Caco-2 (cell line): ENCODE measurements at regions not wholly inside any gene's neighbourhood (a gene's known extent, or its start where the extent isn't known, plus 50 kb on each side); places are given as distances from the start of the nearest gene placed in this dataset.
A peak's percentile ranks its signal among the peaks of the same experiment; 100 is the strongest.

Source experiments
- BruUV-seq: library from RNA; stranded (reverse); fragments of 400-500 nt; replicated peaks from 2 replicates; lab custom pipeline; 2021; lab: Mats Ljungman, UMichigan
- CTCF ChIA-PET: fragments of 300-600 bp; sonication (Branson Sonifier 250); formaldehyde crosslinking; loops from one replicate; lab custom pipeline; 2022; ENCODE audit warnings: antibody characterized with exemption; lab: Charles Lee
- POLR2A ChIA-PET: fragments of 300-600 bp; sonication (Branson Sonifier 250); formaldehyde crosslinking; loops from one replicate; lab custom pipeline; 2022; ENCODE audit warnings: antibody characterized with exemption; lab: Charles Lee
- DNase-seq, 2 experiments: peaks; one replicate each; pipeline versions ENCODE4 v3.0.0 to v3.0.0-alpha.2; 2020 to 2022
- H3K27me3 ChIP-seq: replicated peaks from 2 replicates; pipeline ENCODE4 v1.6.0; 2011; ENCODE audit warnings: low read length; ENCODE audit not compliant: control insufficient read depth, insufficient read depth
- H3K36me3 ChIP-seq: 2 replicates; pipeline ENCODE4 v1.5.1; 2011; ENCODE audit warnings: low read length; ENCODE audit not compliant: control insufficient read depth, insufficient read depth
- H3K4me1 ChIP-seq: fragments of 250-450 bp; sonication (Bioruptor Pico); 2 replicates; pipeline ENCODE4 v1.5.1; 2020; ENCODE audit warnings: mild to moderate bottlenecking
- H3K4me3 ChIP-seq: 2 replicates; pipeline ENCODE4 v1.5.1; 2011; ENCODE audit warnings: low read depth, mild to moderate bottlenecking, control low read depth, low read length
- H3K9me3 ChIP-seq: fragments of 250-450 bp; sonication (Bioruptor Pico); 2 replicates; pipeline ENCODE4 v1.5.1; 2020; ENCODE audit warnings: mild to moderate bottlenecking, moderate library complexity
- H3K27ac Mint-ChIP-seq: one replicate; pipeline ENCODE4 v1.8.0; 2022; ENCODE audit warnings: mixed read lengths; ENCODE audit not compliant: unreplicated experiment
- H3K27me3 Mint-ChIP-seq: one replicate; pipeline ENCODE4 v1.8.0; 2022; ENCODE audit warnings: mixed read lengths; ENCODE audit not compliant: insufficient read depth, unreplicated experiment
- H3K36me3 Mint-ChIP-seq: one replicate; pipeline ENCODE4 v1.8.0; 2022; ENCODE audit warnings: mild to moderate bottlenecking, mixed read lengths; ENCODE audit not compliant: insufficient read depth, unreplicated experiment
- H3K4me1 Mint-ChIP-seq: one replicate; pipeline ENCODE4 v1.8.0; 2022; ENCODE audit warnings: low read depth, mixed read lengths; ENCODE audit not compliant: unreplicated experiment
- H3K4me3 Mint-ChIP-seq: one replicate; pipeline ENCODE4 v1.8.0; 2022; ENCODE audit warnings: mild to moderate bottlenecking, moderate library complexity, mixed read lengths; ENCODE audit not compliant: unreplicated experiment
- H3K9me3 Mint-ChIP-seq: one replicate; pipeline ENCODE4 v1.8.0; 2022; ENCODE audit warnings: mixed read lengths; ENCODE audit not compliant: unreplicated experiment
- intact Hi-C: fragments of 100-400 bp; cut with micrococcal nuclease; formaldehyde crosslinking; loops from one replicate; pipeline ENCODE4 v1.10.0; 2022; ENCODE audit not compliant: unreplicated experiment
- TF ChIP-seq, protein P1 (sequence below), 2 experiments: fragments of 200-600 bp in 1 of 2; IDR thresholded peaks; 1 replicate in 1 of 2; 2 replicates in 1 of 2; pipeline versions ENCODE4 v1.5.1 to v1.8.0; 2011 to 2022; ENCODE audit warnings: antibody characterized with exemption in 1 of 2, control low read depth in 1 of 2, inconsistent platforms in 1 of 2, low read depth in 1 of 2, low read length in 1 of 2, mild to moderate bottlenecking in 1 of 2, moderate library complexity in 1 of 2; ENCODE audit not compliant: insufficient read depth in 1 of 2, severe bottlenecking in 1 of 2, unreplicated experiment in 1 of 2

DNA sequence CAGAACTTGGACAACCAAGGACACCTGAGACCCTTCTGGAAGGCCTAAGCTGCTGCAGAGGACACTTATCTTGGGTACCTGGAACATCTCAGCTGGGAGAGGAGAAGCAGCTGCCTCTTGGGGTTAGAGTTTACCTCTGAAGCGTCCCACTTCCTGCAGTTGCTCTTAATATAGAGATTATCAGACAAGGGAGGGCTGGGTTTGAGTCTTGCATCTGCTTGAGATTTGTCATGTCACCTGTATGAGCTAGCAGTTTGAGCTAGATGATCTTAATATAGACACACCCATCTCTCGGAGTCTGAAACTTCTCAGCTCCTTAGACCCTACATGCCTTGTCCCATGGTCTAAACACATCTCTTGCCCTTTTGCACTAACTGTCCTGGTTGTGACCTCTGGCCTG, 93.1 kb upstream of the CCL1 start:
- H3K9me3 ChIP-seq, result no peaks in the 10 kb centered on the region
- BruUV-seq, result no TSS peak
- ChIA-PET CTCF (no interaction called here), POLR2A (no interaction called here)
- intact Hi-C loops, result no loop called here
- Mint-ChIP-seq H3K27ac (no peak overlapping the region), H3K4me3 (no peak overlapping the region), H3K36me3 (no peaks in the 10 kb centered on the region), H3K9me3 (no peaks in the 10 kb centered on the region), H3K27me3 (peaks cover 14% of the 10 kb centered on the region), H3K4me1 (peaks cover 6% of the 10 kb centered on the region)
- DNase-seq, result no peak
- H3K4me1 ChIP-seq, result no peaks in the 10 kb centered on the region
- H3K4me3 ChIP-seq, result no peak overlapping the region
- no peaks in the 10 kb centered on the region for H3K27me3 ChIP-seq
- H3K36me3 ChIP-seq, result no peaks in the 10 kb centered on the region
- TF ChIP-seq, protein P1, sequence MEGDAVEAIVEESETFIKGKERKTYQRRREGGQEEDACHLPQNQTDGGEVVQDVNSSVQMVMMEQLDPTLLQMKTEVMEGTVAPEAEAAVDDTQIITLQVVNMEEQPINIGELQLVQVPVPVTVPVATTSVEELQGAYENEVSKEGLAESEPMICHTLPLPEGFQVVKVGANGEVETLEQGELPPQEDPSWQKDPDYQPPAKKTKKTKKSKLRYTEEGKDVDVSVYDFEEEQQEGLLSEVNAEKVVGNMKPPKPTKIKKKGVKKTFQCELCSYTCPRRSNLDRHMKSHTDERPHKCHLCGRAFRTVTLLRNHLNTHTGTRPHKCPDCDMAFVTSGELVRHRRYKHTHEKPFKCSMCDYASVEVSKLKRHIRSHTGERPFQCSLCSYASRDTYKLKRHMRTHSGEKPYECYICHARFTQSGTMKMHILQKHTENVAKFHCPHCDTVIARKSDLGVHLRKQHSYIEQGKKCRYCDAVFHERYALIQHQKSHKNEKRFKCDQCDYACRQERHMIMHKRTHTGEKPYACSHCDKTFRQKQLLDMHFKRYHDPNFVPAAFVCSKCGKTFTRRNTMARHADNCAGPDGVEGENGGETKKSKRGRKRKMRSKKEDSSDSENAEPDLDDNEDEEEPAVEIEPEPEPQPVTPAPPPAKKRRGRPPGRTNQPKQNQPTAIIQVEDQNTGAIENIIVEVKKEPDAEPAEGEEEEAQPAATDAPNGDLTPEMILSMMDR (IDR thresholded peaks at IDR 0.05; ENCODE audit: insufficient read depth in 1 of 2, low read depth in 1 of 2, low read length in 1 of 2, severe bottlenecking in 1 of 2, unreplicated experiment in 1 of 2), result no peak

DNA sequence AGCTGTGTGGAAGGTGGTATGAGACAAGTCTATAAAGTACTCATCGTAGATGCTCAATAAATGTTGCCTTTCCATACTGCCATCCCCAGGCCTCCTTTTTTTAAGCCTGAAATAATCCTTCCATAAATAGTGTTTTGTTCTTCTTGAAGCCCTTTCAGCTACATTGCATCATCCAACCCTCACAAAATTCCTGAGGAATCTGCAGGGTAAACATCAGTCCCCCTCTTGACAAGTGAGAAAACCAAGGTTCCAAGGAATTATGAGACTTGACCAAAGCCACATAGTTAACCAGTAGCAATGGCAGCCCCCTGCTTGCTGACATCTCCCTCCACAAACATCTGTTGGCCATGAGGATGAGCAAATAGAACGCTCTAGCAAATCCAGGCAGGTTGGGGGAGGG, 89.7 kb upstream of the CCL1 start:
- Mint-ChIP-seq H3K9me3 (no peaks in the 10 kb centered on the region), H3K27ac (no peak overlapping the region), H3K4me1 (peaks cover 6% of the 10 kb centered on the region), H3K36me3 (no peaks in the 10 kb centered on the region), H3K4me3 (no peak overlapping the region), H3K27me3 (peaks cover 20% of the 10 kb centered on the region)
- TF ChIP-seq, protein P1 (IDR thresholded peaks at IDR 0.05; ENCODE audit: insufficient read depth in 1 of 2, low read depth in 1 of 2, low read length in 1 of 2, severe bottlenecking in 1 of 2, unreplicated experiment in 1 of 2), result no peak
- DNase-seq, result peak in 1 of 2 experiments; percentile 25
- H3K27me3 ChIP-seq, result no peaks in the 10 kb centered on the region; the same call in 1 of the 2 replicates
- H3K36me3 ChIP-seq, result no peaks in the 10 kb centered on the region
- intact Hi-C loops, result no loop called here
- H3K4me3 ChIP-seq, result no peak overlapping the region
- BruUV-seq, result no TSS peak
- H3K4me1 ChIP-seq, result no peaks in the 10 kb centered on the region
- POLR2A ChIA-PET, result no interaction called here
- CTCF ChIA-PET, result interaction anchor here (1.7 kb wide), 1 partner anchor 12 kb away, joined by 3 read pairs; no protein-coding TSS in a partner anchor
- H3K9me3 ChIP-seq, result no peaks in the 10 kb centered on the region

DNA sequence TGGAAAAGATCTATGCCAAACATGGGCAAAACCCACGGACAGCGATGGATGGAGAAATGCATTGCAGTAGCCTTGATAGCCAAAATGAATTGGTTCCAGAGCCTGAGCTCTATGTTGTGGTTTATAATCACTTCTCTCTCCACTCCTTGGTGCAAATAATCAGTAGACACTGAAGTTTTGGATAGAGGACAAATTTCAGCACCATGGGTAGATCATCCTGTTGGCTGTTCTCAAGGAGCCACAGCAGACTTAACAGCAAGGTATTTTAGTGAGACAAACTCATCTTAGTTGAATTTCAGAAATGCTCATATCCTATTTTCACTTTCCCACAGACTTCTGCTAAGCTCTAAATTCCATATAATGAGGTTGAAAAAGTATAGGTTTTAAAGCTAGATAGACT, 88.3 kb upstream of the CCL1 start:
- no peak overlapping the region for H3K4me3 ChIP-seq
- H3K27me3 ChIP-seq, result no peaks in the 10 kb centered on the region; the same call in 1 of the 2 replicates
- ChIA-PET CTCF (no interaction called here), POLR2A (no interaction called here)
- peaks cover 23% of the 10 kb centered on the region for H3K27me3 Mint-ChIP-seq
- intact Hi-C loops, result no loop called here
- no peaks in the 10 kb centered on the region for H3K9me3 ChIP-seq
- H3K36me3 ChIP-seq, result no peaks in the 10 kb centered on the region
- H3K36me3 Mint-ChIP-seq, result no peaks in the 10 kb centered on the region
- H3K4me1 ChIP-seq, result no peaks in the 10 kb centered on the region
- TF ChIP-seq, protein P1 (IDR thresholded peaks at IDR 0.05; ENCODE audit: insufficient read depth in 1 of 2, low read depth in 1 of 2, low read length in 1 of 2, severe bottlenecking in 1 of 2, unreplicated experiment in 1 of 2), result no peak
- H3K4me1 Mint-ChIP-seq, result peaks cover 6% of the 10 kb centered on the region
- no peak overlapping the region for H3K4me3 Mint-ChIP-seq
- BruUV-seq, result no TSS peak
- no peak for DNase-seq
- no peak overlapping the region for H3K27ac Mint-ChIP-seq
- H3K9me3 Mint-ChIP-seq, result no peaks in the 10 kb centered on the region
